OCI-LY3 (cell line): ENCODE measurements at regions not wholly inside any gene's neighbourhood (a gene's known extent, or its start where the extent isn't known, plus 50 kb on each side); places are given as distances from the start of the nearest gene placed in this dataset.

Experiments
- H2AFZ ChIP-seq: fragments of 200-600, 300-600 bp; shearing (Covaris generic); 2 replicates; pipeline ENCODE4 v1.6.0; 2014; ENCODE audit warnings: antibody characterized with exemption, low read depth, low read length
- H3K27ac ChIP-seq: fragments of 200-600, 300-600 bp; sonication (generic); 2 replicates; pipeline ENCODE4 v1.5.1; 2014; ENCODE audit warnings: mild to moderate bottlenecking, low read length, moderate library complexity, mixed read lengths
- H3K27me3 ChIP-seq: fragments of 200-600, 300-600 bp; sonication (generic); 2 replicates; pipeline ENCODE4 v1.6.1; 2014; ENCODE audit warnings: low read depth, low read length, mixed read lengths
- H3K36me3 ChIP-seq: fragments of 200-600, 300-600 bp; sonication (generic); replicated peaks from 2 replicates; pipeline ENCODE3; 2014; ENCODE audit warnings: low read depth, low read length, mixed read lengths
- H3K4me1 ChIP-seq: fragments of 300-600, 200-600 bp; sonication (generic); 2 replicates; pipeline ENCODE4 v1.6.1; 2014; ENCODE audit warnings: low read length, mixed read lengths
- H3K4me2 ChIP-seq: fragments of 200-600, 300-600 bp; sonication (generic); 2 replicates; pipeline ENCODE4 v1.6.1; 2014; ENCODE audit warnings: low read length, mixed read lengths
- H3K4me3 ChIP-seq: fragments of 300-600, 200-600 bp; sonication (generic); 2 replicates; pipeline ENCODE4 v1.5.1; 2014; ENCODE audit warnings: antibody characterized with exemption, mild to moderate bottlenecking, low read length, moderate library complexity
- H3K79me2 ChIP-seq: fragments of 300-600, 200-600 bp; shearing (Covaris generic); 2 replicates; pipeline ENCODE4 v1.6.1; 2014; ENCODE audit warnings: mild to moderate bottlenecking, low read length, mixed read lengths
- H3K9ac ChIP-seq: fragments of 300-600, 200-600 bp; shearing (Covaris generic); 2 replicates; pipeline ENCODE4 v1.6.0; 2014; ENCODE audit warnings: mild to moderate bottlenecking, low read length, moderate library complexity
- H3K9me3 ChIP-seq: fragments of 200-600, 300-600 bp; shearing (Covaris generic); 2 replicates; pipeline ENCODE4 v1.6.1; 2014; ENCODE audit warnings: low read length, mixed read lengths; ENCODE audit not compliant: insufficient read depth
- H4K20me1 ChIP-seq: fragments of 200-600, 300-600 bp; sonication (generic); 2 replicates; pipeline ENCODE4 v1.6.1; 2016; ENCODE audit warnings: low read length, mixed read lengths; ENCODE audit not compliant: insufficient read depth
- CTCF ChIP-seq: fragments of 200-600, 300-600 bp; sonication (generic); IDR thresholded peaks from 2 replicates; pipeline ENCODE4 v1.5.1; 2014; ENCODE audit warnings: antibody characterized with exemption, low read length, low read depth
- EZH2phosphoT487 ChIP-seq: fragments of 200-600 bp; shearing (Covaris generic); IDR thresholded peaks from 2 replicates; pipeline ENCODE4 v1.6.1; 2018; ENCODE audit warnings: antibody characterized with exemption, mixed run types, low read depth

- Histone ChIP-seq H3K4me3 (no peak overlapping the region), H3K9me3 (no peaks in the 10 kb centered on the region), H3K27me3 (no peaks in the 10 kb centered on the region), H3K27ac (no peak overlapping the region), H3K4me2 (no peak overlapping the region), H3K4me1 (no peaks in the 10 kb centered on the region), H3K36me3 (no peaks in the 10 kb centered on the region), H2AFZ (no peak overlapping the region), H3K79me2 (no peaks in the 10 kb centered on the region), H3K9ac (no peak overlapping the region), H4K20me1 (no peaks in the 10 kb centered on the region)
- TF ChIP-seq EZH2phosphoT487: no peak
- no peak for TF ChIP-seq CTCF
These were observed 163.4 kb upstream of the CD180 start for GRCh38 chr5:67360047-67360446.

- Histone ChIP-seq H3K27ac (no peak overlapping the region), H3K9ac (no peak overlapping the region), H3K4me3 (no peak overlapping the region), H3K36me3 (no peaks in the 10 kb centered on the region), H3K4me1 (peaks cover 9% of the 10 kb centered on the region), H3K27me3 (no peaks in the 10 kb centered on the region), H3K9me3 (no peaks in the 10 kb centered on the region), H3K4me2 (no peak overlapping the region), H3K79me2 (no peaks in the 10 kb centered on the region), H4K20me1 (no peaks in the 10 kb centered on the region), H2AFZ (no peak overlapping the region)
- TF ChIP-seq EZH2phosphoT487 (no peak), CTCF (no peak)
These were observed 161.6 kb upstream of the CD180 start for GRCh38 chr5:67358186-67358585.

- no peak overlapping the region for H2AFZ ChIP-seq
- H3K9me3 ChIP-seq: no peaks in the 10 kb centered on the region
- H3K27me3 ChIP-seq: no peaks in the 10 kb centered on the region
- H3K9ac ChIP-seq: no peak overlapping the region
- TF ChIP-seq CTCF: no peak
- no peak for TF ChIP-seq EZH2phosphoT487
- H3K36me3 ChIP-seq: no peaks in the 10 kb centered on the region
- no peaks in the 10 kb centered on the region for H3K79me2 ChIP-seq
- H4K20me1 ChIP-seq: no peaks in the 10 kb centered on the region
- peaks cover 9% of the 10 kb centered on the region for H3K4me1 ChIP-seq
- no peak overlapping the region for H3K4me2 ChIP-seq
- H3K4me3 ChIP-seq: no peak overlapping the region
- no peak overlapping the region for H3K27ac ChIP-seq
These were observed 158.6 kb upstream of the CD180 start for GRCh38 chr5:67355120-67355713.

GRCh38 chr5:67353500-67354450 lies 157.2 kb upstream of the CD180 start:
- no peak overlapping the region for H3K9ac ChIP-seq
- no peak for TF ChIP-seq CTCF
- TF ChIP-seq EZH2phosphoT487: no peak
- H4K20me1 ChIP-seq: no peaks in the 10 kb centered on the region
- no peaks in the 10 kb centered on the region for H3K79me2 ChIP-seq
- H3K4me3 ChIP-seq: no peak overlapping the region
- no peaks in the 10 kb centered on the region for H3K9me3 ChIP-seq
- no peaks in the 10 kb centered on the region for H3K27me3 ChIP-seq
- no peak overlapping the region for H2AFZ ChIP-seq
- no peaks in the 10 kb centered on the region for H3K36me3 ChIP-seq
- no peak overlapping the region for H3K27ac ChIP-seq
- H3K4me2 ChIP-seq: no peak overlapping the region
- peaks cover 9% of the 10 kb centered on the region for H3K4me1 ChIP-seq
